IPS-20b (cell line): ENCODE measurements at regions not wholly inside any gene's neighbourhood (a gene's known extent, or its start where the extent isn't known, plus 50 kb on each side); places are given as distances from the start of the nearest gene placed in this dataset.

Experiments
- H3K27ac ChIP-seq: one replicate; pipeline ENCODE4 v1.5.1; 2013; ENCODE audit warnings: low read length
- H3K27me3 ChIP-seq: 2 replicates; pipeline ENCODE4 v1.6.1; 2013; ENCODE audit warnings: mild to moderate bottlenecking, low read length, inconsistent platforms; ENCODE audit not compliant: insufficient read depth
- H3K36me3 ChIP-seq: 2 replicates; pipeline ENCODE4 v1.6.1; 2013; ENCODE audit warnings: low read depth, mild to moderate bottlenecking, inconsistent platforms, low read length, moderate library complexity; ENCODE audit not compliant: insufficient read depth
- H3K4me1 ChIP-seq: 2 replicates; pipeline ENCODE4 v1.6.1; 2013; ENCODE audit warnings: mild to moderate bottlenecking, control low read depth, inconsistent platforms, low read length, moderate library complexity; ENCODE audit not compliant: insufficient read depth
- H3K4me3 ChIP-seq: 2 replicates; pipeline ENCODE4 v1.5.1; 2013; ENCODE audit warnings: mild to moderate bottlenecking, low read length, inconsistent platforms
- H3K9ac ChIP-seq: 2 replicates; pipeline ENCODE4 v1.6.1; 2013; ENCODE audit warnings: low read depth, mild to moderate bottlenecking, inconsistent platforms, low read length, moderate library complexity
- H3K9me3 ChIP-seq: 2 replicates; pipeline ENCODE4 v1.6.1; 2013; ENCODE audit warnings: mild to moderate bottlenecking, low read depth, low read length, inconsistent platforms; ENCODE audit not compliant: insufficient read depth

DNA sequence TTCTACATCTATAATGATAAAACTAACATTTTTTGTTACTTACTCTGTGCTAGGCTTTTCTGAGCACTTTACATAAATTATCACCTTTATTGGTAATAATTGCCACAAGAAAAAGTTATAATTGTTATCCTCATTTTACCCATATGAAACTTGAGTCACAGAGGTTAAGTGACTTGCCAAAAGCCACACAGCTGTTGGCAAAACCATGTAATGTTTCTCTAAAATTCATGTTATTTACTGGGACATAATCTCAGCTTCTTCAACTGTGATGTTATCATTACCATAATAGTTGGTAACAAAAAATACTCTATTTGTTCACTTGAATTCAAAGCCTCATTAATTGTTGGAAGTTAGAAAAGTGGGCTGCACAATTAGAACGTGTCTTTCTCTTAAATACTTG lies 437.3 kb downstream of the BRINP1 start:
- Histone ChIP-seq H3K9me3 (no peaks in the 10 kb centered on the region), H3K27ac (no peak overlapping the region), H3K4me3 (no peak overlapping the region), H3K4me1 (no peaks in the 10 kb centered on the region; the same call in 1 of the 2 replicates), H3K9ac (no peak overlapping the region), H3K27me3 (peaks cover 41% of the 10 kb centered on the region; the same call in 1 of the 2 replicates), H3K36me3 (no peaks in the 10 kb centered on the region)

DNA sequence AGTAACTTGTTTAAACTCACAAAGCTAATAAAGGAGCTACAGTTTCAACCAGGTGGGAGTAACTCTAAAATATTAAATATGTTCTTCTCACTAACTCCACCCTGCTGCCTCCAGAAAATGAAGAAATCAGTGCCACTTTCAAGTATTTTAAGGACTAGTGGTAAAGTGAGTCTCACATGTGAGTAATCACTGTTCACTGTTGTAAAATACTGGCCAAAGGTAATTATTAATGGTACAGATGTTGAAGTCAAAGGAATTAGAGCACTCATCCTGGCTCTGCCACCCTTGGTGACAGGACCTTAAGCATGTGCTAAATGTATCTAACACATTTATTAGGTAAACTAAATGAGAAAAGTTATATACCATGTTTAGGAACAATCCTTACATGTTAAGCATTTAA lies 430.7 kb downstream of the BRINP1 start:
- Histone ChIP-seq H3K9ac (no peak overlapping the region), H3K36me3 (no peaks in the 10 kb centered on the region)

DNA sequence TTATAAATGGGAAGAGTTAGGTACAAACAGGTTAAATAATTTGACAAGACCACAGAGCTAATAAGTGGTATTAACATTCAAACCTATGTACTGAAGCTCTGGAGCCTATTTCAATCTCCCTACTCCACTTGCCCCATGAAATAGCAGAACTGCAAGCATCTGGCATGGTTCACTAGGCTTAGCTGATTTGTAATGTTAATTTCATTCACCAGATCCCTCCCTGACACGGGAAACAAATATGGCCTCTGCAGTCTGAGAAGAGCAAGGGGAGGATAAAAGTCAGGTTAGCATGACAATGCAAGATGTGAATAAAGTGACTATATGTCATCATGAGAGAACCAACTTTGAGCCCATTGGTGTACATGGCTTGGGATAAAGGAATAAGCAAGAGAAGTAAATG lies 428.8 kb downstream of the BRINP1 start:
- no peak overlapping the region for H3K4me3 ChIP-seq
- H3K27ac ChIP-seq = no peak overlapping the region
- no peaks in the 10 kb centered on the region for H3K36me3 ChIP-seq
- no peaks in the 10 kb centered on the region for H3K27me3 ChIP-seq
- H3K9me3 ChIP-seq = no peaks in the 10 kb centered on the region
- H3K4me1 ChIP-seq = no peaks in the 10 kb centered on the region; the same call in 1 of the 2 replicates
- H3K9ac ChIP-seq = no peak overlapping the region

More for the DNA sequence above, 430.7 kb downstream of the BRINP1 start:
- Histone ChIP-seq H3K4me3 (no peak overlapping the region), H3K27ac (no peak overlapping the region), H3K4me1 (no peaks in the 10 kb centered on the region; the same call in 1 of the 2 replicates), H3K27me3 (peaks cover 4% of the 10 kb centered on the region; the same call in 1 of the 2 replicates), H3K9me3 (no peaks in the 10 kb centered on the region)

DNA sequence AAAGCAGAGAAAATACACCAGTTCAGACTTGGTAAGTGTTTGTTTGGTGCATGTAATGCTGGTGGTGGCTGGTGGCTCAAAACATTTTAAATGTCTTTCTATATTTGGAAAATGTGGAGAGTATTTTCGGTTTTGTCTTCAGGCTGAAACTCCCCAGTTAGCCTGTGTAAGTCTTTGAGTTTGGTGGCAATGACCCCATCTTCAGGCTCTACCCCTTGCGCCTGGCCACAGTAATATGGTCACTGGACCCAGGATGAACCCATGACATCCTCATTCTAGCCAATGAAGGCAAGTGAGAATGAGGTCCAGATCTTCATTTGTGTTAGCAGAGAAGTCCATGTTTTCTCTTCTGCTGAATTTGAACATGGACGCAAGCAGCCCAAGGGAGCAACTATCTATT lies 422.6 kb downstream of the BRINP1 start:
- Histone ChIP-seq H3K36me3 (no peaks in the 10 kb centered on the region), H3K4me3 (no peak overlapping the region), H3K27ac (no peak overlapping the region), H3K4me1 (no peaks in the 10 kb centered on the region), H3K9me3 (no peaks in the 10 kb centered on the region), H3K27me3 (no peaks in the 10 kb centered on the region), H3K9ac (no peak overlapping the region)

DNA sequence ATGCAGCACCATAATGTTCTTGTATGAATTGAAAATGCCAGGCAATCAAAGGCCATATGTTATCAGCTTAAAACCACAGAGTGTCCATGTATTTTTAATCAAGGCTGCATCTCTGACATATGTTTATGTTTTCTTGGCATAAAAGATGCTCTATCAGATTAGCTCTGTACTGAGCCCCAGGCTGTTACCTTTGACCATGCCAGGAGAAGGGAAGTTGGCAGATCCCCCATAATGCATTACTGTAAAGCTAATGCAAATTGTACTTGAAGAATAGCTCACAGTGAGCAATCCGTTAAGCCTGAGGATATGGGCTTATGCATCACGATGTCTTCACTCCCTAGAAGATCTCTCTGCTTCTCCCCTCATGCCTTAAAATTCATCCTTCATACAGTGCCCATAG lies 414.4 kb downstream of the BRINP1 start:
- Histone ChIP-seq H3K27ac (no peak overlapping the region), H3K36me3 (no peaks in the 10 kb centered on the region), H3K27me3 (no peaks in the 10 kb centered on the region), H3K9me3 (no peaks in the 10 kb centered on the region), H3K4me1 (no peaks in the 10 kb centered on the region), H3K9ac (no peak overlapping the region), H3K4me3 (no peak overlapping the region)

DNA sequence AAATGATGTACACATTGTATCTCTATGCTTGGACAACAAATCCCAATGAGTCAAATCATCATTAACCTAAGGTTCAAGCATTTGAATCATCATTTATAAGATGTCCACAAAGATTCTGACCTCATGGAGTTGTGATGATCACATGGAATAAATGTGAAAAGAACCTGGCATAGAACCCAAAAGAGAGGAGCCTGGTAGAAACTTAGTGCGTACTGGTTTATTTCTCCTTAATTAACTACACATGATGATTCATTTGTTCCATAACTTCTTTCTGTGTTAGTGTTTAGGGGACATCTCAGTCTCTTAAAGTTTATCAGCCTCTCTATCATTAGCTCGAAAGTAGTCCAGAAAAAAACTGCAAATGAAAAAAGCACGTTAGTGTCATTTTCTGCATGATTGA lies 411.6 kb downstream of the BRINP1 start:
- H3K36me3 ChIP-seq = no peaks in the 10 kb centered on the region
- H3K9me3 ChIP-seq = no peaks in the 10 kb centered on the region
- H3K4me3 ChIP-seq = no peak overlapping the region
- H3K27ac ChIP-seq = no peak overlapping the region
- no peak overlapping the region for H3K9ac ChIP-seq
- H3K4me1 ChIP-seq = no peaks in the 10 kb centered on the region
- H3K27me3 ChIP-seq = no peaks in the 10 kb centered on the region

DNA sequence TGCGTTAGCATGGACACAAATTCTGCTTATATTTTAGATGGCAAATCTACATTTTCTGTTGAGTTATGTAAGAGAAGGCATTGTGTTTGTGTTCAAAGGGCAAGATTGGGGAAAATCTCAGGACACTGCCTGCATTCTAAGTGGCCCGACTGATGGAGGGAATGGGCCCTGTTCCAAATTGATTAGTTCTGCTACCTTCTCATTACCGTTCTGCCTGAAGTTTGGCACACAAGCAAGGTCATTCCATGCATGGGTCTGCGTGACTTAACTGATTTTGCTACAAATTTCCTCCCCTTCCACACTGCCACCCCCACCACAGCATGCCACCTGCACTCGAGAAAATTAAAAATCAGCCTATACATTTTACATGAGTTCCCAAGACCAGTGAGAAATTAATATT lies 409.9 kb downstream of the BRINP1 start:
- H3K9me3 ChIP-seq = no peaks in the 10 kb centered on the region
- H3K4me3 ChIP-seq = no peak overlapping the region
- H3K27ac ChIP-seq = no peak overlapping the region
- H3K27me3 ChIP-seq = no peaks in the 10 kb centered on the region
- H3K9ac ChIP-seq = no peak overlapping the region
- no peaks in the 10 kb centered on the region for H3K36me3 ChIP-seq
- H3K4me1 ChIP-seq = no peaks in the 10 kb centered on the region

DNA sequence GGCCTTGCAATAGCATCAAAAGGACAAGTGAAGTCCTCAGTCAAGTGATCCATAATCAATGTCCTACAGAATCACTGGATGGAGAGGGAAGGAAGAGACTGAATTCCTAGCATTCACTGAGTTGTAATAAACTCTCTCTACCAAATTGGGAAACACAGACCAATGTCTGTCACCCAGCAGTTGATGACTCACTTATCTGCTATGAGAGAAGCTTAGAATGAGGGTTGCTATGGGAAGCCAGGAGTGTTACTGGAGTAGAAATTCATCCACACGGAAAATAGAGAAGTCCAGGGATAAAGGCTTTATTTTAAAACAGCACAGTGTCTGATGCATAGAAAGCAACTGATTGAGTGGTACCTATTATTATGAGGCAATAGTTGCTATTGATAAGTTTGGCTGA lies 407.4 kb downstream of the BRINP1 start:
- no peak overlapping the region for H3K9ac ChIP-seq
- H3K36me3 ChIP-seq = no peaks in the 10 kb centered on the region
- H3K9me3 ChIP-seq = no peaks in the 10 kb centered on the region
- H3K27ac ChIP-seq = no peak overlapping the region
- no peaks in the 10 kb centered on the region for H3K4me1 ChIP-seq
- no peak overlapping the region for H3K4me3 ChIP-seq
- H3K27me3 ChIP-seq = no peaks in the 10 kb centered on the region

DNA sequence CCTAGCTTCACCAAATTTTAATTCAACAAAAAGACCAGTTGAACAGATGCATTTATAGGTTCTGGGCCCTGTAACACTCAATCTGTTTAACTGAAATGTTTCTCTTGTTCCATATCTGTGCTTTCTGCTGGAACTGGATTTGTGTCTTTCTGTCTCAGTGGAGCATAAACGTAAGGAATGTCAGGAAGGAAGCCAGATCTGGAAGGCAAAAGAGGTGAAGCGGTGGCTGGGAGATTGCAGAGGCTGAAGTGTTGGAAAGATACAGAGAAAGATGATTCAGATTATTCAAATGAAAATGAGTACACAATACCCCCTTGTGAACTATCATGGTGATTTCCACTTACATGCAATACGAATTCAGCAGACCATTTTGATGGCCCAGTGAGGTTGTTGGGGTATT lies 406.8 kb downstream of the BRINP1 start:
- H3K36me3 ChIP-seq = no peaks in the 10 kb centered on the region
- no peaks in the 10 kb centered on the region for H3K27me3 ChIP-seq
- no peak overlapping the region for H3K27ac ChIP-seq
- no peaks in the 10 kb centered on the region for H3K4me1 ChIP-seq
- no peak overlapping the region for H3K4me3 ChIP-seq
- no peak overlapping the region for H3K9ac ChIP-seq
- H3K9me3 ChIP-seq = no peaks in the 10 kb centered on the region

DNA sequence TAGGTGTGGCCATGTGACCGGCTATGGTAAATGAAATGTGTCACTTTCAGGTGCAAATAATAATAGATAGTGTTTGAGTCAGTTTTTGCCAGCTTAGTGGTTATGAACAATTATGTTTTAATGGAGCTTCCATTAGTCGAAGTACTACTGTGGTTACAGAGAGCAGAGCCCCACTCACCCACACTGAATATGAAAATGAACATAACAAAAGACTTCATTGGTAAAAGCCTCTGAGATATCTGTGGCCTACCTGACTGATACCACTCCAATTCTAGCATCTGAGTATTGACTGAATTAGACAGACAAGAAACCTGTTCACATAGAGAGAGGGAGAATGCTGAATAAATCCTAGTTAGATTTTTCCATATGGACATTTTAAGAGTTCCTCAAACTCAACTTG lies 405.6 kb downstream of the BRINP1 start:
- H3K4me1 ChIP-seq = no peaks in the 10 kb centered on the region
- H3K27ac ChIP-seq = no peak overlapping the region
- no peaks in the 10 kb centered on the region for H3K27me3 ChIP-seq
- H3K4me3 ChIP-seq = no peak overlapping the region
- H3K36me3 ChIP-seq = no peaks in the 10 kb centered on the region
- no peaks in the 10 kb centered on the region for H3K9me3 ChIP-seq
- H3K9ac ChIP-seq = no peak overlapping the region

DNA sequence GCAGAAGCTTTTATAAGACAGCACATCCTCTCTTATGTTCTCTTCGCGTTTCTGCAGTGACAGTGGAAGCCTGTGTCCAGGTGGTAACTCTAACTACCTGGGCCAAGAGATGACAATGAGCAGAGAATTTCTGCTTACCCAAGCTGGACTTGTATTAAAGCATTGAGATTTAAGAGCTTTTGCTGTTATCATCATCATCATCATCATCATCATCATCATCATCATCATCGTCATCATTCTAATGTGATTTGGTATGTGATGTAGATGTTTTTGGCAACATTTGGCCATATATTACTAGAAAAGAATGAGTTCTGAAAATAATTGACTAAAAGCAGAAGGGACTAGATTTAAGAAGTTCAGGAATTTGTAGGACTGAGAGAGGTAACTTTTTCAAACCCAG lies 401.3 kb downstream of the BRINP1 start:
- H3K27me3 ChIP-seq = no peaks in the 10 kb centered on the region
- no peaks in the 10 kb centered on the region for H3K36me3 ChIP-seq
- no peak overlapping the region for H3K27ac ChIP-seq
- no peaks in the 10 kb centered on the region for H3K9me3 ChIP-seq
- no peak overlapping the region for H3K9ac ChIP-seq
- H3K4me3 ChIP-seq = no peak overlapping the region
- no peaks in the 10 kb centered on the region for H3K4me1 ChIP-seq

DNA sequence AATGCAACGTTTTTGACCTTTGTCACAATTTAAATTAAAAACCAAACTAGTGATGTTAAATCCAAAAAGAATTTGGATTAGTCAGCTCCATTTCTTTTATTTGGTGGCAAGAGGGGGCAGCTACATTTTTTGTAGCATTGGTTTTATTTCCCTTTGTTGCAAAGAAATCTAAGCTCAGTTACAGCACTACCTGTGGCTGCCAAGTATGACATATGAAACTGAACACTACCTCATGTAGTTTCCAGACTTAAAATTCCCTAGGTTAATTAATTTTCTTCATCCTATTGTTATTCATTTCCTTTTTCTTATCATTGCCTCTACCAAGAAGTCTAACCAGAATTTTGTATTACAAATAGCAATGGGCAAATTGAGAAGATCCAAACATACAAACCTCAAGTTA lies 393.5 kb downstream of the BRINP1 start:
- H3K36me3 ChIP-seq = no peaks in the 10 kb centered on the region
- peaks cover 7% of the 10 kb centered on the region; the same call in 1 of the 2 replicates for H3K4me1 ChIP-seq
- no peaks in the 10 kb centered on the region for H3K27me3 ChIP-seq
- H3K27ac ChIP-seq = no peak overlapping the region
- H3K9ac ChIP-seq = no peak overlapping the region
- H3K9me3 ChIP-seq = no peaks in the 10 kb centered on the region
- no peak overlapping the region for H3K4me3 ChIP-seq

DNA sequence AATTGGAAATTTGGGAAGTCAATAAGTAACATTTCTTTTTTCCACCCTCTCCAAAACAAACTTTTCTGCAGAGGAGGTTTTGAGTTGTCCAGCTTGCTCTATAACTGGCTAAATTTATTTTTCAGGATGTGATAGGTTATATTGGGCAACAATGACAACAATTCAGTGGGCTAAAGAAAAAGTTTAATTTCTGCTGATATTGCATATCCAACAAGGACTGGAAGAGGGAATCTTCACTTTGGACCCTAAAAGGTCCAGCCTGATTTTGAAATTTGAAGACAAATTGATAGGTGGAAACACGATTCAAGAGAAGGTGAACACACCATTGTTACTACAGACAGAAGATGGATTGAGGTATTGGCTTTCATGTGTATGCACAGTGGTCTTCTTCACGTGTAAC lies 393.1 kb downstream of the BRINP1 start:
- Histone ChIP-seq H3K4me1 (peaks cover 11% of the 10 kb centered on the region; the same call in 1 of the 2 replicates), H3K9me3 (no peaks in the 10 kb centered on the region), H3K4me3 (no peak overlapping the region), H3K27me3 (no peaks in the 10 kb centered on the region), H3K9ac (no peak overlapping the region), H3K36me3 (no peaks in the 10 kb centered on the region), H3K27ac (no peak overlapping the region)
